ENCODE measurements at regions not wholly inside any gene's neighbourhood (a gene's known extent, or its start where the extent isn't known, plus 50 kb on each side); places are given as distances from the start of the nearest gene placed in this dataset.

DNA sequence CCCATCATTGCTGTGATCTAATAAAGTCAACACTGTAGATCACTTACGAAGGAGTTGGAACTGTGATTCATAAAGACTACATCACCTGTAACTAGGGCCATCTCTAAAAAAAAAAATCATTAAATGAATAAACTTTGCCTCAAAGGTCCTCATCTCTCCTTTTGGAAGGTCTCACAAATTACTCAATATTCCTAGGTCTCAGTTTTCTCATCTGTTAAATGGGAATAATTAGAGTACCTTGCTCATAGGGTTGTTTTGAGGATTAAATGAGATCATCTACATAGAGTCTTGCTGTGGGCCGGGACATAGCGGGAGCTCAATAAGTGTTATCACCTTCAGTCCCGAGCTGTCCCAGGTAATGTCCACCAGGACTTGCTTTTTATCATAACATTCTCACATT lies 335.1 kb upstream of the PROK2 start:
- TF ChIP-seq, protein P1, sequence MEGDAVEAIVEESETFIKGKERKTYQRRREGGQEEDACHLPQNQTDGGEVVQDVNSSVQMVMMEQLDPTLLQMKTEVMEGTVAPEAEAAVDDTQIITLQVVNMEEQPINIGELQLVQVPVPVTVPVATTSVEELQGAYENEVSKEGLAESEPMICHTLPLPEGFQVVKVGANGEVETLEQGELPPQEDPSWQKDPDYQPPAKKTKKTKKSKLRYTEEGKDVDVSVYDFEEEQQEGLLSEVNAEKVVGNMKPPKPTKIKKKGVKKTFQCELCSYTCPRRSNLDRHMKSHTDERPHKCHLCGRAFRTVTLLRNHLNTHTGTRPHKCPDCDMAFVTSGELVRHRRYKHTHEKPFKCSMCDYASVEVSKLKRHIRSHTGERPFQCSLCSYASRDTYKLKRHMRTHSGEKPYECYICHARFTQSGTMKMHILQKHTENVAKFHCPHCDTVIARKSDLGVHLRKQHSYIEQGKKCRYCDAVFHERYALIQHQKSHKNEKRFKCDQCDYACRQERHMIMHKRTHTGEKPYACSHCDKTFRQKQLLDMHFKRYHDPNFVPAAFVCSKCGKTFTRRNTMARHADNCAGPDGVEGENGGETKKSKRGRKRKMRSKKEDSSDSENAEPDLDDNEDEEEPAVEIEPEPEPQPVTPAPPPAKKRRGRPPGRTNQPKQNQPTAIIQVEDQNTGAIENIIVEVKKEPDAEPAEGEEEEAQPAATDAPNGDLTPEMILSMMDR (IDR thresholded peaks at IDR 0.05), result no peak
- TF ChIP-seq EZH2phosphoT487 (IDR thresholded peaks at IDR 0.05), result no peak
